GM23338 (cell line): ENCODE measurements at regions not wholly inside any gene's neighbourhood (a gene's known extent, or its start where the extent isn't known, plus 50 kb on each side); places are given as distances from the start of the nearest gene placed in this dataset.

ENCODE experiments used
- ATAC-seq: fragments of 200-7000 bp; cut with Tn5 transposase; 3 replicates; pipeline ENCODE4 v1.9.1; 2020
- DNase-seq: peaks from one replicate; pipeline ENCODE4 v3.0.0-alpha.2; 2015; ENCODE audit warnings: low spot score
- H2AFZ ChIP-seq: fragments of 200-600 bp; sonication (generic); 2 replicates; pipeline ENCODE4 v1.8.0; 2016; ENCODE audit warnings: antibody characterized with exemption, mild to moderate bottlenecking, moderate library complexity
- H3F3A ChIP-seq: fragments of 200-600 bp; sonication (generic); replicated peaks from 2 replicates; pipeline ENCODE4 v1.8.0; 2017; ENCODE audit warnings: antibody characterized with exemption, mixed run types, low read depth
- H3K27ac ChIP-seq: fragments of 200-600 bp; sonication (generic); 2 replicates; pipeline ENCODE4 v1.6.1; 2016; ENCODE audit warnings: low read depth
- H3K27me3 ChIP-seq: fragments of 200-600 bp; sonication (generic); 2 replicates; pipeline ENCODE4 v1.8.0; 2016; ENCODE audit warnings: mild to moderate bottlenecking, mixed run types, moderate library complexity; ENCODE audit not compliant: insufficient read depth
- H3K36me3 ChIP-seq: fragments of 200-600 bp; sonication (generic); 2 replicates; pipeline ENCODE4 v1.8.0; 2016; ENCODE audit warnings: mild to moderate bottlenecking; ENCODE audit not compliant: insufficient read depth
- H3K4me1 ChIP-seq: fragments of 200-600 bp; sonication (generic); 2 replicates; pipeline ENCODE4 v1.8.0; 2016; ENCODE audit warnings: mild to moderate bottlenecking, moderate library complexity; ENCODE audit not compliant: insufficient read depth
- H3K4me2 ChIP-seq: fragments of 200-600 bp; sonication (generic); 2 replicates; pipeline ENCODE4 v1.7.1; 2017; ENCODE audit warnings: mixed run types
- H3K4me3 ChIP-seq: fragments of 200-600 bp; sonication (generic); 2 replicates; pipeline ENCODE4 v1.6.1; 2016; ENCODE audit warnings: mixed run types
- H3K79me2 ChIP-seq: fragments of 200-600 bp; sonication (generic); replicated peaks from 2 replicates; pipeline ENCODE4 v1.8.0; 2017; ENCODE audit warnings: mild to moderate bottlenecking; ENCODE audit not compliant: insufficient read depth
- H3K9me2 ChIP-seq: fragments of 200-600 bp; sonication (generic); 2 replicates; pipeline ENCODE4 v1.8.0; 2017; ENCODE audit not compliant: insufficient read depth
- H4K20me1 ChIP-seq: fragments of 200-600 bp; sonication (generic); replicated peaks from 2 replicates; pipeline ENCODE4 v1.8.0; 2017; ENCODE audit warnings: mild to moderate bottlenecking; ENCODE audit not compliant: insufficient read depth
- H3K27ac Mint-ChIP-seq: 2 replicates; pipeline ENCODE4 v1.8.0; 2020; ENCODE audit warnings: inconsistent platforms, mild to moderate bottlenecking, moderate library complexity, mixed read lengths
- H3K27me3 Mint-ChIP-seq: 3 replicates; pipeline ENCODE4 v1.8.0; 2022; ENCODE audit warnings: low read depth, mild to moderate bottlenecking, moderate library complexity, mixed read lengths, inconsistent platforms; ENCODE audit not compliant: insufficient read depth, poor library complexity
- H3K36me3 Mint-ChIP-seq: 3 replicates; pipeline ENCODE4 v1.8.0; 2021; ENCODE audit warnings: low read depth, mild to moderate bottlenecking, inconsistent platforms, moderate library complexity, mixed read lengths
- H3K4me1 Mint-ChIP-seq: 3 replicates; pipeline ENCODE4 v1.8.0; 2020; ENCODE audit warnings: mild to moderate bottlenecking, inconsistent platforms, mixed read lengths
- H3K4me3 Mint-ChIP-seq: 3 replicates; pipeline ENCODE4 v1.8.0; 2021; ENCODE audit warnings: moderate library complexity, mild to moderate bottlenecking, inconsistent platforms, mixed read lengths
- H3K9me3 Mint-ChIP-seq: 3 replicates; pipeline ENCODE4 v1.8.0; 2020; ENCODE audit warnings: moderate library complexity, mild to moderate bottlenecking, inconsistent platforms, mixed read lengths
- CREB1 ChIP-seq: fragments of 250-450 bp; sonication (Bioruptor Pico); IDR thresholded peaks from 2 replicates; pipeline ENCODE4 v1.5.0; 2020; ENCODE audit warnings: low read depth, mild to moderate bottlenecking, moderate library complexity
- ETS1 ChIP-seq: IDR thresholded peaks from 2 replicates; pipeline ENCODE4 v1.6.1; 2016; ENCODE audit warnings: antibody characterized with exemption
- EZH2 ChIP-seq: fragments of 200-600 bp; sonication (generic); IDR thresholded peaks from one replicate; pipeline ENCODE4 v1.8.0; 2017; ENCODE audit warnings: antibody characterized with exemption, mild to moderate bottlenecking, low read depth; ENCODE audit not compliant: unreplicated experiment
- EZH2phosphoT487 ChIP-seq: fragments of 200-600 bp; sonication (generic); IDR thresholded peaks from one replicate; pipeline ENCODE4 v1.8.1; 2018; ENCODE audit warnings: antibody characterized with exemption; ENCODE audit not compliant: unreplicated experiment
- JUNB ChIP-seq: IDR thresholded peaks from one replicate; pipeline ENCODE4 v1.6.1; 2016; ENCODE audit warnings: antibody characterized with exemption; ENCODE audit not compliant: unreplicated experiment
- NANOG ChIP-seq: IDR thresholded peaks from 2 replicates; pipeline ENCODE4 v1.6.1; 2016; ENCODE audit warnings: antibody characterized with exemption, borderline replicate concordance
- POLR2AphosphoS5 ChIP-seq: IDR thresholded peaks from 2 replicates; pipeline ENCODE4 v1.6.1; 2016; ENCODE audit warnings: antibody characterized with exemption, low read depth
- REST ChIP-seq: IDR thresholded peaks from one replicate; pipeline ENCODE4 v1.6.1; 2018; ENCODE audit warnings: antibody characterized with exemption; ENCODE audit not compliant: unreplicated experiment
- ZNF114 ChIP-seq: fragments of 250-450 bp; sonication (Bioruptor Pico); IDR thresholded peaks from 2 replicates; pipeline ENCODE4 v1.5.0; 2020; ENCODE audit warnings: mild to moderate bottlenecking, moderate library complexity
- ZNF331 ChIP-seq: fragments of 250-450 bp; sonication (Bioruptor Pico); IDR thresholded peaks from 2 replicates; pipeline ENCODE4 v1.5.0; 2020; ENCODE audit warnings: low read depth, mild to moderate bottlenecking, moderate library complexity
- ZNF462 ChIP-seq: fragments of 250-450 bp; sonication (Bioruptor Pico); IDR thresholded peaks from 2 replicates; pipeline ENCODE4 v1.5.0; 2020; ENCODE audit warnings: mild to moderate bottlenecking, moderate library complexity
- TF ChIP-seq, protein P1 (sequence below), 2 experiments: fragments of 200-600 bp in 1 of 2; sonication (generic) in 1 of 2; conservative IDR thresholded peaks; 2 replicates each; pipeline versions ENCODE4 v1.5.1 to v1.6.1; 2016 to 2017; ENCODE audit warnings: antibody characterized with exemption in 2 of 2, low read depth in 2 of 2, mild to moderate bottlenecking in 2 of 2, moderate library complexity in 1 of 2

DNA sequence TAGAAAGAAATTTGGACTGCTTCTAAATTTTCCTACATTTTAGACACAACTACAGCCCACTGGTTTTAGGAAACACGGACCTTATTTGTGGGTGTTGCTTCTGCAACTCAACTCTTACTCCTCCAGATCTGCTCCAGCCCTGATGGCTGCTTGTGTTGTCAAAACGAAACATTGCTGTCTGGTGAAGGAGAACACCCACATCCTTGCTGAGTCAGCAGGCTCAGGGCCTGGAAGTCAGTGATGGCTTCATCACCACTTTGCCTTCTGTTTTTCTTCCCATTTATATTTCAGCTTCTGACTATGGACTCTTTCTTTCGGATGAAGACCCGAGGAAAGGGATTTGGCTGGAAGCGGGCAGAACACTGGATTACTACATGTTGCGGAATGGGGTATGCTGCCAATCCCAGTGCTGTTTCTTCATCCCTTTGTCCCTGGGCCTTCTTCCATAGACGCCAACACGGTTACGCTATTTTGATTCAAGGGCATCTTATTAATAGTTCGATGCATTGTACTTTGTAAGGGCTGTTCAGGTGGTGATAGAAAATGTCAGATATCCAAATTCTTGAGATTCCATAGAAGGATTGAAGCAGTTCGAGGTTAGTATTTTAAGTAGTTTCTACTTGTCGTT, 392.6 kb upstream of the TPM1 start:
- peaks cover 2% of the 10 kb centered on the region for H3K4me1 Mint-ChIP-seq
- Histone ChIP-seq H3F3A (no peaks in the 10 kb centered on the region), H3K9me2 (no peaks in the 10 kb centered on the region), H3K27me3 (no peaks in the 10 kb centered on the region), H3K4me2 (no peak overlapping the region), H3K36me3 (peaks cover 4% of the 10 kb centered on the region; the same call in 1 of the 2 replicates), H2AFZ (no peak overlapping the region), H3K27ac (no peak overlapping the region), H3K4me1 (no peaks in the 10 kb centered on the region), H3K79me2 (no peaks in the 10 kb centered on the region), H3K4me3 (no peak overlapping the region), H4K20me1 (no peaks in the 10 kb centered on the region; the same call in 1 of the 2 replicates)
- no peaks in the 10 kb centered on the region for H3K27me3 Mint-ChIP-seq
- H3K27ac Mint-ChIP-seq, result no peak overlapping the region
- H3K9me3 Mint-ChIP-seq, result no peaks in the 10 kb centered on the region; the same call in 2 of the 3 replicates
- DNase-seq, result no peak
- TF ChIP-seq CREB1 (CRISPR knock-in tag), result no peak
- no peak for TF ChIP-seq EZH2
- TF ChIP-seq REST, result no peak
- no peak for TF ChIP-seq ZNF462 (CRISPR knock-in tag)
- TF ChIP-seq ETS1, result no peak
- TF ChIP-seq ZNF331, result no peak
- TF ChIP-seq JUNB, result no peak
- TF ChIP-seq ZNF114, result no peak
- TF ChIP-seq, protein P1, sequence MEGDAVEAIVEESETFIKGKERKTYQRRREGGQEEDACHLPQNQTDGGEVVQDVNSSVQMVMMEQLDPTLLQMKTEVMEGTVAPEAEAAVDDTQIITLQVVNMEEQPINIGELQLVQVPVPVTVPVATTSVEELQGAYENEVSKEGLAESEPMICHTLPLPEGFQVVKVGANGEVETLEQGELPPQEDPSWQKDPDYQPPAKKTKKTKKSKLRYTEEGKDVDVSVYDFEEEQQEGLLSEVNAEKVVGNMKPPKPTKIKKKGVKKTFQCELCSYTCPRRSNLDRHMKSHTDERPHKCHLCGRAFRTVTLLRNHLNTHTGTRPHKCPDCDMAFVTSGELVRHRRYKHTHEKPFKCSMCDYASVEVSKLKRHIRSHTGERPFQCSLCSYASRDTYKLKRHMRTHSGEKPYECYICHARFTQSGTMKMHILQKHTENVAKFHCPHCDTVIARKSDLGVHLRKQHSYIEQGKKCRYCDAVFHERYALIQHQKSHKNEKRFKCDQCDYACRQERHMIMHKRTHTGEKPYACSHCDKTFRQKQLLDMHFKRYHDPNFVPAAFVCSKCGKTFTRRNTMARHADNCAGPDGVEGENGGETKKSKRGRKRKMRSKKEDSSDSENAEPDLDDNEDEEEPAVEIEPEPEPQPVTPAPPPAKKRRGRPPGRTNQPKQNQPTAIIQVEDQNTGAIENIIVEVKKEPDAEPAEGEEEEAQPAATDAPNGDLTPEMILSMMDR (conservative IDR thresholded peaks at IDR 0.05; ENCODE audit: low read depth in 2 of 2), result no peak
- TF ChIP-seq POLR2AphosphoS5, result no peak
- no peak for TF ChIP-seq EZH2phosphoT487
- TF ChIP-seq NANOG, result no peak
- H3K36me3 Mint-ChIP-seq, result peaks cover 19% of the 10 kb centered on the region
- H3K4me3 Mint-ChIP-seq, result no peak overlapping the region
- no peak for ATAC-seq
